GM23338 (cell line): ENCODE measurements at regions not wholly inside any gene's neighbourhood (a gene's known extent, or its start where the extent isn't known, plus 50 kb on each side); places are given as distances from the start of the nearest gene placed in this dataset.

Experiments
- CREB1 ChIP-seq: fragments of 250-450 bp; sonication (Bioruptor Pico); IDR thresholded peaks from 2 replicates; pipeline ENCODE4 v1.5.0; 2020; ENCODE audit warnings: low read depth, mild to moderate bottlenecking, moderate library complexity
- CTCF ChIP-seq, 2 experiments: fragments of 200-600 bp in 1 of 2; sonication (generic) in 1 of 2; conservative IDR thresholded peaks; 2 replicates each; pipeline versions ENCODE4 v1.5.1 to v1.6.1; 2016 to 2017; ENCODE audit warnings: antibody characterized with exemption in 2 of 2, low read depth in 2 of 2, mild to moderate bottlenecking in 2 of 2, moderate library complexity in 1 of 2
- EZH2 ChIP-seq: fragments of 200-600 bp; sonication (generic); IDR thresholded peaks from one replicate; pipeline ENCODE4 v1.8.0; 2017; ENCODE audit warnings: antibody characterized with exemption, mild to moderate bottlenecking, low read depth; ENCODE audit not compliant: unreplicated experiment
- EZH2phosphoT487 ChIP-seq: fragments of 200-600 bp; sonication (generic); IDR thresholded peaks from one replicate; pipeline ENCODE4 v1.8.1; 2018; ENCODE audit warnings: antibody characterized with exemption; ENCODE audit not compliant: unreplicated experiment
- POLR2AphosphoS5 ChIP-seq: IDR thresholded peaks from 2 replicates; pipeline ENCODE4 v1.6.1; 2016; ENCODE audit warnings: antibody characterized with exemption, low read depth
- REST ChIP-seq: IDR thresholded peaks from one replicate; pipeline ENCODE4 v1.6.1; 2018; ENCODE audit warnings: antibody characterized with exemption; ENCODE audit not compliant: unreplicated experiment
- TF ChIP-seq, protein P1 (sequence below): IDR thresholded peaks from 2 replicates; pipeline ENCODE4 v1.6.1; 2016; ENCODE audit warnings: antibody characterized with exemption

- TF ChIP-seq CTCF (conservative IDR thresholded peaks at IDR 0.05; ENCODE audit: low read depth in 2 of 2) = no peak
- TF ChIP-seq POLR2AphosphoS5 = no peak
- no peak for TF ChIP-seq CREB1 (CRISPR knock-in tag)
- TF ChIP-seq EZH2phosphoT487 = no peak
- TF ChIP-seq EZH2 = no peak
- TF ChIP-seq, protein P1, sequence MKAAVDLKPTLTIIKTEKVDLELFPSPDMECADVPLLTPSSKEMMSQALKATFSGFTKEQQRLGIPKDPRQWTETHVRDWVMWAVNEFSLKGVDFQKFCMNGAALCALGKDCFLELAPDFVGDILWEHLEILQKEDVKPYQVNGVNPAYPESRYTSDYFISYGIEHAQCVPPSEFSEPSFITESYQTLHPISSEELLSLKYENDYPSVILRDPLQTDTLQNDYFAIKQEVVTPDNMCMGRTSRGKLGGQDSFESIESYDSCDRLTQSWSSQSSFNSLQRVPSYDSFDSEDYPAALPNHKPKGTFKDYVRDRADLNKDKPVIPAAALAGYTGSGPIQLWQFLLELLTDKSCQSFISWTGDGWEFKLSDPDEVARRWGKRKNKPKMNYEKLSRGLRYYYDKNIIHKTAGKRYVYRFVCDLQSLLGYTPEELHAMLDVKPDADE = no peak
- no peak for TF ChIP-seq REST
Measured at GRCh38 chr3:8424281-8424680, 77.3 kb upstream of the LMCD1 start.
